HCT116 (cell line): ENCODE measurements at regions not wholly inside any gene's neighbourhood (a gene's known extent, or its start where the extent isn't known, plus 50 kb on each side); places are given as distances from the start of the nearest gene placed in this dataset.

Experiments used
- ATAC-seq: fragments of 200-7000 bp; cut with Tn5 transposase; 2 replicates; pipeline ENCODE4 v1.9.1; 2020; ENCODE audit warnings: mild to moderate bottlenecking, moderate library complexity
- BruUV-seq: library from RNA; stranded (reverse); fragments of 400-500 nt; replicated peaks from 2 replicates; lab custom pipeline; 2021; lab: Mats Ljungman, UMichigan
- CTCF ChIA-PET: fragments of 300-600 bp; sonication (Branson Sonifier 250); formaldehyde crosslinking; loops from one replicate; lab custom pipeline; 2021; ENCODE audit warnings: antibody characterized with exemption; lab: Charles Lee
- POLR2A ChIA-PET: fragments of 300-600, 350-600 bp; sonication (Branson Sonifier 250); formaldehyde crosslinking; loops from one replicate; lab custom pipeline; 2021; ENCODE audit warnings: antibody characterized with exemption; lab: Charles Lee
- RAD21 ChIA-PET, 2 experiments: fragments of 300-600 bp; sonication (Branson Sonifier 250); formaldehyde crosslinking; loops; one replicate each; lab custom pipeline; 2023; ENCODE audit warnings: low total read pairs in 2 of 2; ENCODE audit not compliant: uncharacterized antibody in 2 of 2, unreplicated experiment in 2 of 2, low non-redundant PET in 1 of 2; lab: Charles Lee
- DNase-seq: peaks from one replicate; pipeline ENCODE4 v3.0.0-alpha.2; 2010; ENCODE audit warnings: low read depth, low spot score
- H2AFZ ChIP-seq: fragments of 200-600 bp; shearing (Covaris generic), sonication (generic); 2 replicates; pipeline ENCODE4 v1.6.1; 2017; ENCODE audit warnings: low read depth, mixed run types, mixed read lengths, antibody characterized with exemption, low read length; ENCODE audit not compliant: poor library complexity, severe bottlenecking
- H3K27ac ChIP-seq: 2 replicates; pipeline ENCODE4 v1.5.1; 2012; ENCODE audit warnings: low read depth, low read length
- H3K27me3 ChIP-seq: fragments of 200-600 bp; sonication (generic); 2 replicates; pipeline ENCODE4 v1.6.1; 2016; ENCODE audit warnings: mixed run types, low read length, mixed read lengths; ENCODE audit not compliant: insufficient read depth
- H3K36me3 ChIP-seq, 2 experiments: fragments of 200-500 bp in 1 of 2; fragments of 200-600 bp in 1 of 2; sonication (Bioruptor generic) in 1 of 2; sonication (generic) in 1 of 2; 2 replicates each; pipeline versions ENCODE4 v1.5.1 to v1.6.1; 2014 to 2016; ENCODE audit warnings: low read length in 2 of 2, inconsistent platforms in 1 of 2, mixed read lengths in 1 of 2, mixed run types in 1 of 2; ENCODE audit not compliant: insufficient read depth in 2 of 2, control insufficient read depth in 1 of 2
- H3K4me1 ChIP-seq, 2 experiments: fragments of 200-600 bp in 1 of 2; sonication (generic) in 1 of 2; 2 replicates each; pipeline versions ENCODE4 v1.5.1 to v1.6.1; 2012 to 2017; ENCODE audit warnings: low read length in 2 of 2, inconsistent platforms in 1 of 2, mild to moderate bottlenecking in 1 of 2, mixed read lengths in 1 of 2, mixed run types in 1 of 2, moderate library complexity in 1 of 2; ENCODE audit not compliant: insufficient read depth in 2 of 2, control insufficient read depth in 1 of 2
- H3K4me2 ChIP-seq: fragments of 200-600 bp; sonication (generic); 2 replicates; pipeline ENCODE4 v1.6.1; 2017; ENCODE audit warnings: mixed run types, low read length, mixed read lengths
- H3K4me3 ChIP-seq, 2 experiments: fragments of 200-600 bp in 1 of 2; sonication (generic) in 1 of 2; replicated peaks in 1 of 2; 2 replicates each; pipeline ENCODE4 v1.5.1; 2011 to 2016; ENCODE audit warnings: low read length in 2 of 2, control low read depth in 1 of 2, low read depth in 1 of 2, mild to moderate bottlenecking in 1 of 2, mixed read lengths in 1 of 2, mixed run types in 1 of 2
- H3K79me2 ChIP-seq: fragments of 200-600 bp; sonication (generic); 2 replicates; pipeline ENCODE4 v1.6.1; 2017; ENCODE audit warnings: mild to moderate bottlenecking, mixed run types, low read length, moderate library complexity, mixed read lengths; ENCODE audit not compliant: insufficient read depth
- H3K9ac ChIP-seq: fragments of 200-600 bp; sonication (generic); 2 replicates; pipeline ENCODE4 v1.6.1; 2016; ENCODE audit warnings: low read length, mixed read lengths
- H3K9me2 ChIP-seq: fragments of 200-600 bp; sonication (generic), shearing (Covaris generic); 2 replicates; pipeline ENCODE4 v1.6.1; 2017; ENCODE audit warnings: mixed run types, mild to moderate bottlenecking, moderate library complexity; ENCODE audit not compliant: insufficient read depth
- H3K9me3 ChIP-seq, 2 experiments: fragments of 200-500 bp in 1 of 2; fragments of 200-600 bp in 1 of 2; sonication (Bioruptor generic) in 1 of 2; sonication (generic) in 1 of 2; 2 replicates each; pipeline ENCODE4 v1.6.1; 2014 to 2017; ENCODE audit warnings: low read length in 2 of 2, mixed read lengths in 2 of 2, inconsistent platforms in 1 of 2, low read depth in 1 of 2, mild to moderate bottlenecking in 1 of 2, mixed run types in 1 of 2, moderate library complexity in 1 of 2; ENCODE audit not compliant: control insufficient read depth in 1 of 2, insufficient read depth in 1 of 2
- H4K20me1 ChIP-seq: fragments of 200-600 bp; sonication (generic), shearing (Covaris generic); 2 replicates; pipeline ENCODE4 v1.6.1; 2017; ENCODE audit warnings: mixed run types, mild to moderate bottlenecking, moderate library complexity; ENCODE audit not compliant: insufficient read depth
- CBX3 ChIP-seq: IDR thresholded peaks from 2 replicates; pipeline ENCODE4 v1.6.1; 2012; ENCODE audit warnings: low read depth
- CEBPB ChIP-seq: IDR thresholded peaks from 2 replicates; pipeline ENCODE4 v1.6.1; 2012; ENCODE audit warnings: low read depth
- CTCF ChIP-seq, 3 experiments: fragments of 200-600 bp in 1 of 3; sonication (generic) in 1 of 3; IDR thresholded peaks in 2 of 3; conservative IDR thresholded peaks in 1 of 3; 2 replicates each; pipeline ENCODE4 v1.5.1; 2012 to 2017; ENCODE audit warnings: low read depth in 2 of 3, low read length in 2 of 3, antibody characterized with exemption in 1 of 3, borderline replicate concordance in 1 of 3, control low read depth in 1 of 3, mild to moderate bottlenecking in 1 of 3, mixed read lengths in 1 of 3, mixed run types in 1 of 3, moderate library complexity in 1 of 3; ENCODE audit not compliant: insufficient read depth in 1 of 3
- EGR1 ChIP-seq: IDR thresholded peaks from 2 replicates; pipeline ENCODE4 v1.6.1; 2012; ENCODE audit warnings: low read depth
- EZH2 ChIP-seq: fragments of 200-600 bp; sonication (generic); IDR thresholded peaks from 2 replicates; pipeline ENCODE4 v1.6.1; 2017; ENCODE audit warnings: antibody characterized with exemption, mixed run types
- EZH2phosphoT487 ChIP-seq: fragments of 200-600 bp; IDR thresholded peaks from 2 replicates; pipeline ENCODE4 v1.6.1; 2018; ENCODE audit warnings: antibody characterized with exemption, borderline replicate concordance
- FOSL1 ChIP-seq: IDR thresholded peaks from 2 replicates; pipeline ENCODE4 v1.6.1; 2012; ENCODE audit warnings: low read depth
- JUND ChIP-seq: IDR thresholded peaks from 2 replicates; pipeline ENCODE4 v1.6.1; 2012
- MAX ChIP-seq: IDR thresholded peaks from 2 replicates; pipeline ENCODE4 v1.6.1; 2012
- POLR2AphosphoS5 ChIP-seq: IDR thresholded peaks from 2 replicates; pipeline ENCODE4 v1.6.1; 2011; ENCODE audit warnings: mild to moderate bottlenecking, low read depth, low read length, moderate library complexity
- RAD21 ChIP-seq: IDR thresholded peaks from 2 replicates; pipeline ENCODE4 v1.6.1; 2012; ENCODE audit warnings: low read depth, mild to moderate bottlenecking
- SIN3A ChIP-seq: IDR thresholded peaks from 2 replicates; pipeline ENCODE4 v1.6.1; 2012; ENCODE audit warnings: low read depth
- SP1 ChIP-seq: IDR thresholded peaks from 2 replicates; pipeline ENCODE4 v1.6.1; 2012; ENCODE audit warnings: low read depth
- SRF ChIP-seq: IDR thresholded peaks from 2 replicates; pipeline ENCODE4 v1.6.1; 2012; ENCODE audit warnings: low read depth
- TCF7L2 ChIP-seq: IDR thresholded peaks from 2 replicates; pipeline ENCODE4 v1.7.0; 2011; ENCODE audit warnings: borderline replicate concordance, inconsistent platforms; ENCODE audit not compliant: insufficient read depth, insufficient read length; ENCODE audit errors: extremely low read depth
- YY1 ChIP-seq: IDR thresholded peaks from 2 replicates; pipeline ENCODE4 v1.6.1; 2011; ENCODE audit warnings: low read length, low read depth, moderate library complexity, mild to moderate bottlenecking; ENCODE audit not compliant: insufficient replicate concordance; ENCODE audit errors: extremely low read depth
- ZBTB33 ChIP-seq: IDR thresholded peaks from 2 replicates; pipeline ENCODE4 v1.6.1; 2011; ENCODE audit warnings: mild to moderate bottlenecking, low read length, moderate library complexity; ENCODE audit not compliant: insufficient replicate concordance; ENCODE audit errors: extremely low read depth
- ZFX ChIP-seq: fragments of 450-650 bp; IDR thresholded peaks from 2 replicates; pipeline ENCODE4 v1.6.1; 2017
- ZNF274 ChIP-seq: fragments of 200-500 bp; sonication (Bioruptor generic); IDR thresholded peaks from 2 replicates; pipeline ENCODE4 v1.6.1; 2014; ENCODE audit warnings: mild to moderate bottlenecking, low read depth, low read length, inconsistent platforms
- intact Hi-C: fragments of 100-400 bp; cut with micrococcal nuclease; formaldehyde crosslinking; loops from 2 replicates; pipeline ENCODE4 v1.10.0; 2022

GRCh38 chr17:6325051-6325450 is 109.9 kb downstream of the AIPL1 start:
- RAD21 ChIA-PET: no interaction called here
- intact Hi-C loops: no loop called here

More at GRCh38 chr17:6325051-6325450, 109.9 kb downstream of the AIPL1 start:
- no peaks in the 10 kb centered on the region for H4K20me1 ChIP-seq
- H3K4me1 ChIP-seq: no peaks in the 10 kb centered on the region
- ATAC-seq (no peak), DNase-seq (no peak)
- H3K27me3 ChIP-seq: peaks cover 27% of the 10 kb centered on the region
- no peaks in the 10 kb centered on the region for H3K9me3 ChIP-seq
- no peak overlapping the region for H2AFZ ChIP-seq
- CTCF ChIA-PET: no interaction called here
- TF ChIP-seq YY1: no peak
- no peak for TF ChIP-seq ZFX
- no peak for TF ChIP-seq CTCF (IDR thresholded peaks at IDR 0.05 in 2 of 3, conservative IDR thresholded peaks at IDR 0.05 in 1 of 3; ENCODE audit: borderline replicate concordance in 1 of 3, insufficient read depth in 1 of 3, low read depth in 2 of 3, low read length in 2 of 3)
- TF ChIP-seq CEBPB: no peak
- no peak for TF ChIP-seq JUND
- no peak for TF ChIP-seq MAX
- no peak for TF ChIP-seq POLR2AphosphoS5
- TF ChIP-seq SP1: no peak
- no peak for TF ChIP-seq TCF7L2
- TF ChIP-seq EZH2: no peak
- no peak for TF ChIP-seq EGR1
- TF ChIP-seq RAD21: no peak
- TF ChIP-seq ZNF274: no peak
- no peak for TF ChIP-seq EZH2phosphoT487
- TF ChIP-seq CBX3: no peak
- no peak for TF ChIP-seq FOSL1
- TF ChIP-seq SIN3A: no peak
- no peak for TF ChIP-seq ZBTB33
- TF ChIP-seq SRF: no peak
- no peaks in the 10 kb centered on the region for H3K79me2 ChIP-seq
- no peak overlapping the region for H3K9ac ChIP-seq
- no peaks in the 10 kb centered on the region for H3K36me3 ChIP-seq
- H3K27ac ChIP-seq: no peak overlapping the region
- H3K4me3 ChIP-seq: no peak overlapping the region
- POLR2A ChIA-PET: no interaction called here
- no peaks in the 10 kb centered on the region for H3K9me2 ChIP-seq
- no TSS peak for BruUV-seq
- no peak overlapping the region for H3K4me2 ChIP-seq
